H1 (cell line): ENCODE measurements at regions not wholly inside any gene's neighbourhood (a gene's known extent, or its start where the extent isn't known, plus 50 kb on each side); places are given as distances from the start of the nearest gene placed in this dataset.

Experiments used
- CTCF ChIA-PET: fragments of 300-600 bp; sonication (Branson Sonifier 250); formaldehyde crosslinking; loops from one replicate; lab custom pipeline; 2021; ENCODE audit not compliant: partially characterized antibody; lab: Charles Lee
- POLR2A ChIA-PET: fragments of 300-600 bp; sonication (Branson Sonifier 250); formaldehyde crosslinking; loops from one replicate; lab custom pipeline; 2021; ENCODE audit warnings: inconsistent platforms; ENCODE audit not compliant: partially characterized antibody; lab: Charles Lee
- DNase-seq, 2 experiments: peaks; one replicate each; pipeline versions ENCODE4 v3.0.0 to v3.0.0-alpha.2; 2010 to 2022; ENCODE audit warnings: low spot score in 2 of 2, low read depth in 1 of 2, mixed read lengths in 1 of 2
- FAIRE-seq: peaks from 2 replicates; lab custom pipeline; 2011; peaks lifted over from hg19 to GRCh38; lab: Jason Lieb, UNC
- H2AFZ ChIP-seq: 2 replicates; pipeline ENCODE4 v1.8.1; 2012; ENCODE audit warnings: low read length, inconsistent platforms
- H2AK5ac ChIP-seq: 2 replicates; pipeline ENCODE4 v1.6.1; 2013; ENCODE audit warnings: low read depth, low read length
- H2BK120ac ChIP-seq: replicated peaks from 2 replicates; pipeline ENCODE3; 2013; ENCODE audit warnings: low read depth, low read length, inconsistent platforms
- H2BK12ac ChIP-seq: 2 replicates; pipeline ENCODE4 v1.6.1; 2013; ENCODE audit warnings: low read depth, low read length
- H2BK15ac ChIP-seq: 2 replicates; pipeline ENCODE4 v1.6.1; 2013; ENCODE audit warnings: low read length
- H2BK20ac ChIP-seq: 2 replicates; pipeline ENCODE4 v1.6.1; 2013; ENCODE audit warnings: low read length
- H2BK5ac ChIP-seq: 2 replicates; pipeline ENCODE4 v1.6.1; 2013; ENCODE audit warnings: low read depth, low read length
- H3K14ac ChIP-seq: 2 replicates; pipeline ENCODE4 v1.6.1; 2013; ENCODE audit warnings: inconsistent platforms; ENCODE audit not compliant: insufficient read length
- H3K18ac ChIP-seq: 2 replicates; pipeline ENCODE4 v1.6.1; 2013; ENCODE audit warnings: low read length; ENCODE audit errors: extremely low read depth
- H3K23ac ChIP-seq: 2 replicates; pipeline ENCODE4 v1.6.1; 2013; ENCODE audit warnings: inconsistent platforms; ENCODE audit not compliant: insufficient read length
- H3K23me2 ChIP-seq: 2 replicates; pipeline ENCODE4 v1.6.1; 2013; ENCODE audit warnings: low read depth, low read length
- H3K27ac ChIP-seq: 2 replicates; pipeline ENCODE4 v1.6.1; 2011; ENCODE audit warnings: low read depth, low read length, inconsistent platforms
- H3K27me3 ChIP-seq, 4 experiments: replicated peaks in 1 of 4; 1 replicate in 1 of 4; 2 replicates in 3 of 4; pipeline versions ENCODE4 v1.6.1 to v1.8.1; 2011 to 2013; ENCODE audit warnings: low read length in 3 of 4, mild to moderate bottlenecking in 3 of 4, inconsistent platforms in 2 of 4, mixed read lengths in 2 of 4, moderate library complexity in 1 of 4; ENCODE audit not compliant: control insufficient read depth in 3 of 4, insufficient read depth in 3 of 4; ENCODE audit errors: extremely low read depth in 1 of 4
- H3K36me3 ChIP-seq, 4 experiments: 2 replicates each; pipeline versions ENCODE4 v1.6.1 to v1.8.1; 2011 to 2013; ENCODE audit warnings: mild to moderate bottlenecking in 4 of 4, low read length in 3 of 4, moderate library complexity in 2 of 4, control low read depth in 1 of 4, inconsistent platforms in 1 of 4; ENCODE audit not compliant: insufficient read depth in 4 of 4, control insufficient read depth in 2 of 4
- H3K4ac ChIP-seq: replicated peaks from 2 replicates; pipeline ENCODE3; 2013; ENCODE audit warnings: low read length, low read depth, mixed read lengths, inconsistent platforms; ENCODE audit not compliant: insufficient read length
- H3K4me1 ChIP-seq, 4 experiments: replicated peaks in 1 of 4; 1 replicate in 1 of 4; 2 replicates in 3 of 4; pipeline versions ENCODE4 v1.6.1 to v1.8.1; 2011 to 2013; ENCODE audit warnings: low read length in 3 of 4, inconsistent platforms in 2 of 4, mixed read lengths in 1 of 4; ENCODE audit not compliant: insufficient read depth in 4 of 4, control insufficient read depth in 3 of 4
- H3K4me2 ChIP-seq, 2 experiments: 2 replicates each; pipeline versions ENCODE4 v1.6.1 to v1.8.1; 2011 to 2013; ENCODE audit warnings: low read depth in 2 of 2, low read length in 2 of 2, control low read depth in 1 of 2, inconsistent platforms in 1 of 2, mild to moderate bottlenecking in 1 of 2; ENCODE audit not compliant: insufficient read depth in 1 of 2
- H3K4me3 ChIP-seq, 4 experiments: fragments of 200-600, 300-600 bp in 1 of 4; sonication (generic), shearing (Covaris generic), sonication (Bioruptor Twin) in 1 of 4; 2 replicates each; pipeline versions ENCODE4 v1.5.1 to v1.8.1; 2011 to 2016; ENCODE audit warnings: low read length in 4 of 4, low read depth in 3 of 4, control low read depth in 2 of 4, inconsistent platforms in 2 of 4, mild to moderate bottlenecking in 2 of 4, mixed read lengths in 1 of 4, moderate library complexity in 1 of 4; ENCODE audit not compliant: insufficient read depth in 2 of 4; ENCODE audit errors: extremely low read depth in 1 of 4
- H3K56ac ChIP-seq: replicated peaks from 2 replicates; pipeline ENCODE3; 2013; ENCODE audit warnings: low read depth, mild to moderate bottlenecking, mixed read lengths, low read length, inconsistent platforms; ENCODE audit not compliant: insufficient read length
- H3K79me1 ChIP-seq: 2 replicates; pipeline ENCODE4 v1.6.1; 2013; ENCODE audit warnings: low read depth, low read length, control low read depth
- H3K79me2 ChIP-seq, 2 experiments: 2 replicates each; pipeline versions ENCODE4 v1.6.1 to v1.8.1; 2012 to 2013; ENCODE audit warnings: low read length in 2 of 2, mild to moderate bottlenecking in 2 of 2, inconsistent platforms in 1 of 2; ENCODE audit not compliant: insufficient read depth in 2 of 2, control insufficient read depth in 1 of 2
- H3K9ac ChIP-seq, 4 experiments: replicated peaks in 1 of 4; 1 replicate in 1 of 4; 2 replicates in 3 of 4; pipeline versions ENCODE4 v1.6.1 to v1.8.1; 2011 to 2013; ENCODE audit warnings: low read depth in 3 of 4, low read length in 3 of 4, control low read depth in 2 of 4, mild to moderate bottlenecking in 2 of 4, moderate library complexity in 2 of 4, inconsistent platforms in 1 of 4; ENCODE audit errors: extremely low read depth in 1 of 4
- H3K9me3 ChIP-seq, 2 experiments: 2 replicates each; pipeline versions ENCODE4 v1.6.1 to v1.8.1; 2012 to 2013; ENCODE audit warnings: mild to moderate bottlenecking in 2 of 2, moderate library complexity in 2 of 2, control low read depth in 1 of 2, inconsistent platforms in 1 of 2, low read depth in 1 of 2, low read length in 1 of 2, mixed read lengths in 1 of 2; ENCODE audit not compliant: insufficient read depth in 2 of 2
- H4K20me1 ChIP-seq, 2 experiments: replicated peaks in 1 of 2; 2 replicates each; pipeline versions ENCODE3 to v1.8.1; 2011 to 2013; ENCODE audit warnings: inconsistent platforms in 2 of 2, low read length in 2 of 2, mild to moderate bottlenecking in 1 of 2; ENCODE audit not compliant: insufficient read depth in 2 of 2, control insufficient read depth in 1 of 2
- H4K5ac ChIP-seq: 2 replicates; pipeline ENCODE4 v1.6.1; 2013; ENCODE audit warnings: low read length, low read depth, mixed read lengths, inconsistent platforms; ENCODE audit not compliant: insufficient read length
- H4K8ac ChIP-seq: 2 replicates; pipeline ENCODE4 v1.8.0; 2013; ENCODE audit warnings: mild to moderate bottlenecking, moderate library complexity, low read length, inconsistent platforms; ENCODE audit not compliant: insufficient read depth; ENCODE audit errors: extremely low read depth
- H4K91ac ChIP-seq: replicated peaks from 2 replicates; pipeline ENCODE3; 2013; ENCODE audit warnings: low read length, mixed read lengths, inconsistent platforms; ENCODE audit not compliant: insufficient read length
- CBX8 ChIP-seq: fragments of 300-800, 300-1000 bp; sonication (generic); IDR thresholded peaks from 2 replicates; pipeline ENCODE4 v1.7.1; 2016; ENCODE audit warnings: low read depth, low read length, borderline replicate concordance
- CREB1 ChIP-seq: IDR thresholded peaks from 2 replicates; pipeline ENCODE4 v1.6.1; 2012; ENCODE audit warnings: inconsistent platforms
- JUND ChIP-seq: IDR thresholded peaks from 2 replicates; pipeline ENCODE4 v1.6.1; 2011; ENCODE audit warnings: mild to moderate bottlenecking, improper control_type of control experiment, low read length
- RNF2 ChIP-seq: fragments of 200-900, 300-1000 bp; sonication (generic); IDR thresholded peaks from 2 replicates; pipeline ENCODE4 v1.7.1; 2016; ENCODE audit warnings: borderline replicate concordance, low read depth, mild to moderate bottlenecking, antibody characterized with exemption, low read length; ENCODE audit not compliant: poor library complexity, severe bottlenecking; ENCODE audit errors: missing control alignments
- SIRT6 ChIP-seq: IDR thresholded peaks from one replicate; pipeline ENCODE4 v1.7.1; 2012; ENCODE audit warnings: low read length, inconsistent platforms
- SRF ChIP-seq: IDR thresholded peaks from 2 replicates; pipeline ENCODE4 v1.6.1; 2011; ENCODE audit warnings: mild to moderate bottlenecking, low read depth, low read length, moderate library complexity
- TCF12 ChIP-seq: IDR thresholded peaks from 2 replicates; pipeline ENCODE4 v1.6.1; 2011; ENCODE audit warnings: low read depth, mild to moderate bottlenecking, low read length
- WGBS, 2 experiments: shearing (Covaris generic) in 1 of 2; methylation state at CpG; one replicate each; pipeline versions ENCODE4 v1.1.6 to v1.1.7; 2013 to 2015; ENCODE audit warnings: low lambda C conversion rate in 2 of 2, mixed read lengths in 2 of 2, inconsistent platforms in 1 of 2, low coverage in 1 of 2, missing lambda C conversion rate in 1 of 2; ENCODE audit not compliant: insufficient replicate concordance in 2 of 2, insufficient coverage in 1 of 2, insufficient read length in 1 of 2; ENCODE audit errors: extremely low coverage in 1 of 2, missing lambda C conversion rate in 1 of 2; 5-methylcytosine and 5-hydroxymethylcytosine counted together

GRCh38 chrY:8764184-8764583 is 573.1 kb upstream of the TSPY4 start:
- H3K18ac ChIP-seq, result no peak overlapping the region
- no peak overlapping the region for H3K4me2 ChIP-seq
- H3K9ac ChIP-seq, result no peak overlapping the region
- no peak overlapping the region for H3K4ac ChIP-seq
- no peak overlapping the region for H2BK12ac ChIP-seq
- no peak overlapping the region for H3K14ac ChIP-seq
- H4K5ac ChIP-seq, result no peak overlapping the region
- no peak overlapping the region for H2BK20ac ChIP-seq
- no peaks in the 10 kb centered on the region for H3K79me1 ChIP-seq
- H4K20me1 ChIP-seq, result no peaks in the 10 kb centered on the region
- no peaks in the 10 kb centered on the region for H3K79me2 ChIP-seq
- H2AK5ac ChIP-seq, result no peak overlapping the region
- H3K4me1 ChIP-seq, result no peaks in the 10 kb centered on the region
- H3K36me3 ChIP-seq, result no peaks in the 10 kb centered on the region
- CTCF ChIA-PET, result no interaction called here
- H2BK15ac ChIP-seq, result no peak overlapping the region
- H3K56ac ChIP-seq, result no peak overlapping the region
- peaks cover 12 to 82% of the 10 kb centered on the region in 2 experiments; a peak in 3 of 4 replicates for H3K9me3 ChIP-seq
- H3K23me2 ChIP-seq, result no peaks in the 10 kb centered on the region
- H3K27me3 ChIP-seq, result no peaks in the 10 kb centered on the region
- DNase-seq (no peak), FAIRE-seq (no peak)
- no peak overlapping the region for H4K8ac ChIP-seq
- no peak overlapping the region for H2AFZ ChIP-seq
- no peak overlapping the region for H3K4me3 ChIP-seq
- H4K91ac ChIP-seq, result no peak overlapping the region
- POLR2A ChIA-PET, result no interaction called here
- H3K27ac ChIP-seq, result no peak overlapping the region
- H3K23ac ChIP-seq, result no peak overlapping the region
- TF ChIP-seq JUND (no peak), SRF (no peak), TCF12 (no peak), SIRT6 (no peak), RNF2 (no peak), CBX8 (no peak), CREB1 (no peak)
- no peak overlapping the region for H2BK5ac ChIP-seq
- H2BK120ac ChIP-seq, result no peak overlapping the region
- 66% methylated on average over 6 of the region's 7 CpGs; no CpG with 5 or more reads in 1 of the 2 experiments for WGBS, 2 experiments
